ENCODE measurements at regions not wholly inside any gene's neighbourhood (a gene's known extent, or its start where the extent isn't known, plus 50 kb on each side); places are given as distances from the start of the nearest gene placed in this dataset.

GRCh38 chr6:133764008-133764753 is 124.7 kb upstream of the TCF21 start:
- DNase-seq (ENCODE audit: low read depth), result no peak
- TF ChIP-seq CTCF (IDR thresholded peaks at IDR 0.05; ENCODE audit: insufficient read depth, low read length, poor library complexity, severe bottlenecking), result no peak
- no peaks in the 10 kb centered on the region for H3K27me3 ChIP-seq (ENCODE audit: control insufficient read depth, insufficient read depth, low read length)
- no peaks in the 10 kb centered on the region for H3K36me3 ChIP-seq (ENCODE audit: control insufficient read depth, insufficient read depth, low read length)
- no peak overlapping the region for H3K4me3 ChIP-seq (ENCODE audit: low read depth, low read length)

- no peak for TF ChIP-seq CTCF (IDR thresholded peaks at IDR 0.05; ENCODE audit: insufficient read depth, low read length, poor library complexity, severe bottlenecking)
- no peak for DNase-seq (ENCODE audit: low read depth)
- H3K27me3 ChIP-seq (ENCODE audit: control insufficient read depth, insufficient read depth, low read length), result no peaks in the 10 kb centered on the region
Observed at GRCh38 chr6:133764754-133765208, 124.1 kb upstream of the TCF21 start.

GRCh38 chr6:133767357-133767970 is 121.4 kb upstream of the TCF21 start:
- Histone ChIP-seq H3K4me3 (ENCODE audit: low read depth, low read length) (no peak overlapping the region), H3K36me3 (ENCODE audit: control insufficient read depth, insufficient read depth, low read length) (no peaks in the 10 kb centered on the region), H3K27me3 (ENCODE audit: control insufficient read depth, insufficient read depth, low read length) (no peaks in the 10 kb centered on the region)
- no peak for TF ChIP-seq CTCF (IDR thresholded peaks at IDR 0.05; ENCODE audit: insufficient read depth, low read length, poor library complexity, severe bottlenecking)
- no peak for DNase-seq (ENCODE audit: low read depth)

More at GRCh38 chr6:133764754-133765208, 124.1 kb upstream of the TCF21 start:
- H3K4me3 ChIP-seq (ENCODE audit: low read depth, low read length), result no peak overlapping the region
- H3K36me3 ChIP-seq (ENCODE audit: control insufficient read depth, insufficient read depth, low read length), result no peaks in the 10 kb centered on the region

- H3K27me3 ChIP-seq (ENCODE audit: control insufficient read depth, insufficient read depth, low read length), result no peaks in the 10 kb centered on the region
- no peak overlapping the region for H3K4me3 ChIP-seq (ENCODE audit: low read depth, low read length)
- no peak for TF ChIP-seq CTCF (IDR thresholded peaks at IDR 0.05; ENCODE audit: insufficient read depth, low read length, poor library complexity, severe bottlenecking)
- no peaks in the 10 kb centered on the region for H3K36me3 ChIP-seq (ENCODE audit: control insufficient read depth, insufficient read depth, low read length)
- no peak for DNase-seq (ENCODE audit: low read depth)
Observed at GRCh38 chr6:133768656-133769295, 120.1 kb upstream of the TCF21 start.

- no peaks in the 10 kb centered on the region for H3K36me3 ChIP-seq (ENCODE audit: control insufficient read depth, insufficient read depth, low read length)
- no peak for TF ChIP-seq CTCF (IDR thresholded peaks at IDR 0.05; ENCODE audit: insufficient read depth, low read length, poor library complexity, severe bottlenecking)
- no peak overlapping the region for H3K4me3 ChIP-seq (ENCODE audit: low read depth, low read length)
- no peaks in the 10 kb centered on the region for H3K27me3 ChIP-seq (ENCODE audit: control insufficient read depth, insufficient read depth, low read length)
- no peak for DNase-seq (ENCODE audit: low read depth)
Observed at GRCh38 chr6:133769463-133769862, 119.5 kb upstream of the TCF21 start.

All from kidney epithelial cell (primary cell).